ENCODE measurements at regions not wholly inside any gene's neighbourhood (a gene's known extent, or its start where the extent isn't known, plus 50 kb on each side); places are given as distances from the start of the nearest gene placed in this dataset.

- TF ChIP-seq HDAC6 (IDR thresholded peaks at IDR 0.05; ENCODE audit: low read depth, low read length) (no peak), MAFK (IDR thresholded peaks at IDR 0.05; ENCODE audit: low read depth, low read length) (no peak), E2F6 (IDR thresholded peaks at IDR 0.05) (no peak), TAF7 (optimal IDR thresholded peaks at IDR 0.05; ENCODE audit: borderline replicate concordance, low read depth, low read length) (no peak), JUN (IDR thresholded peaks at IDR 0.05; ENCODE audit: low read depth, low read length) (no peak), FOSL1 (IDR thresholded peaks at IDR 0.05; ENCODE audit: insufficient read depth, low read depth, low read length) (no peak)
Observed at GRCh38 chr2:3039188-3040065, 338.2 kb downstream of the EIPR1 start (continued).

Data from H1 (cell line).